IPS DF 4.7 (cell line): ENCODE measurements at regions not wholly inside any gene's neighbourhood (a gene's known extent, or its start where the extent isn't known, plus 50 kb on each side); places are given as distances from the start of the nearest gene placed in this dataset.

Experiments used
- DNase-seq: peaks from one replicate; pipeline ENCODE4 v3.0.0-alpha.2; 2013; ENCODE audit warnings: low spot score; ENCODE audit errors: extremely low read depth

DNA sequence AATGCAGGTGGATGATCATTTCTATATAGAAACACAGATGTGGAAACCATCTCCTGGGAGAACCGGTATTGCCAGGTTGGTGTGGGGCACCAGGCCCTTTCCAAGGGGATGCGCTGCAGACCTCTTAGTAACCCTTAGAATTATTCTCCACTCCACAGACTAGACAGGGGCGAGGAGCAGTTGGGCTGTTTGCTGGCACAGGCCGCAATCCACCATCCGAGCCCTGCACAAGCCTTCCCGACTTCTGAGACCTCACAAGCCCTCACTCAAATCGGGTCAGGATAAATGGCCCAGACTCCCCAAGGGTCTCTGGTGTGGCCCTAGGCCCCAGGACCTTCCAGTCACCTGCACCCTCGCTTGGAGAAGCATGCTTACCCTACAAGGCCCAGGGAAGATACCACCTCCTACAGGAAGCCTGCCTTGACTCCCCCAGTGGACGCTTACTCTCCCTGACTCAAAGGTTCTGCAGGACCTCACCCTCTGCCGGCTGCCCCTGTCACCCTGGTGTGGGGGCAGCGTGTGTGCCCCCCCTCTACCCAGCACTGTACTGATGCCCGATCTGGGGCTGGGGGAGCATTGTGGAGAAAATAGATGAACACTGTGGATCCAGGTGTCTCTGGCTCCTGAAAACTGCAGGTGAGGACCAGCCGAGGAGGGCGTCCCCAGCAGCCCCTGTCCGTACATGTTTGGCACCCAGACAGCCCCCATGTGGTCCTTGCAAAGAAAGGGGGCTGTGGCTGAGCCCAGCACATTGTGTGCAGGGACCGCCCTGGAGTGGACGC lies 49.8 kb upstream of the ACSF3 start:
- DNase-seq, result no peak
